ENCODE measurements at regions not wholly inside any gene's neighbourhood (a gene's known extent, or its start where the extent isn't known, plus 50 kb on each side); places are given as distances from the start of the nearest gene placed in this dataset.

- TF ChIP-seq CTCF (IDR thresholded peaks at IDR 0.05), result no peak
- no peak for TF ChIP-seq EZH2 (IDR thresholded peaks at IDR 0.05; ENCODE audit: borderline replicate concordance, insufficient read depth, low read depth, low read length, poor library complexity, severe bottlenecking)
Measured at GRCh38 chr1:72530646-72531045, 248.3 kb upstream of the NEGR1 start.

Data from B cell (primary cell).